Subcutaneous abdominal adipose tissue (tissue), 5 donors: ENCODE measurements at regions not wholly inside any gene's neighbourhood (a gene's known extent, or its start where the extent isn't known, plus 50 kb on each side); places are given as distances from the start of the nearest gene placed in this dataset.

ENCODE experiments used
- H3K27ac ChIP-seq: one replicate; pipeline ENCODE4 v1.7.0; 2013; ENCODE audit warnings: low read depth, mild to moderate bottlenecking, inconsistent platforms, low read length, moderate library complexity
- H3K27me3 ChIP-seq, 5 donors: one replicate each; pipeline ENCODE4 v1.7.0; 2013; ENCODE audit warnings: low read length in 5 of 5, inconsistent platforms in 1 of 5; ENCODE audit not compliant: control insufficient read depth in 5 of 5, insufficient read depth in 4 of 5
- H3K36me3 ChIP-seq, 5 donors: one replicate each; pipeline ENCODE4 v1.7.0; 2013; ENCODE audit warnings: low read length in 5 of 5; ENCODE audit not compliant: control insufficient read depth in 5 of 5, insufficient read depth in 5 of 5
- H3K4me1 ChIP-seq, 5 donors: one replicate each; pipeline ENCODE4 v1.7.0; 2013; ENCODE audit warnings: low read length in 5 of 5, mild to moderate bottlenecking in 3 of 5, moderate library complexity in 1 of 5; ENCODE audit not compliant: control insufficient read depth in 5 of 5, insufficient read depth in 5 of 5
- H3K4me3 ChIP-seq, 5 donors: one replicate each; pipeline ENCODE4 v1.7.0; 2013; ENCODE audit warnings: low read length in 5 of 5, low read depth in 1 of 5
- H3K9ac ChIP-seq, 5 donors: one replicate each; pipeline ENCODE4 v1.7.0; 2013; ENCODE audit warnings: low read length in 5 of 5, mild to moderate bottlenecking in 4 of 5, moderate library complexity in 3 of 5
- H3K9me3 ChIP-seq, 5 donors: one replicate each; pipeline ENCODE4 v1.7.0; 2013; ENCODE audit warnings: low read length in 5 of 5; ENCODE audit not compliant: control insufficient read depth in 5 of 5
- donor health status: healthy.
- donor health status: healthy.
- donor health status: healthy.
- donor health status: healthy.
- donor health status: healthy.

DNA sequence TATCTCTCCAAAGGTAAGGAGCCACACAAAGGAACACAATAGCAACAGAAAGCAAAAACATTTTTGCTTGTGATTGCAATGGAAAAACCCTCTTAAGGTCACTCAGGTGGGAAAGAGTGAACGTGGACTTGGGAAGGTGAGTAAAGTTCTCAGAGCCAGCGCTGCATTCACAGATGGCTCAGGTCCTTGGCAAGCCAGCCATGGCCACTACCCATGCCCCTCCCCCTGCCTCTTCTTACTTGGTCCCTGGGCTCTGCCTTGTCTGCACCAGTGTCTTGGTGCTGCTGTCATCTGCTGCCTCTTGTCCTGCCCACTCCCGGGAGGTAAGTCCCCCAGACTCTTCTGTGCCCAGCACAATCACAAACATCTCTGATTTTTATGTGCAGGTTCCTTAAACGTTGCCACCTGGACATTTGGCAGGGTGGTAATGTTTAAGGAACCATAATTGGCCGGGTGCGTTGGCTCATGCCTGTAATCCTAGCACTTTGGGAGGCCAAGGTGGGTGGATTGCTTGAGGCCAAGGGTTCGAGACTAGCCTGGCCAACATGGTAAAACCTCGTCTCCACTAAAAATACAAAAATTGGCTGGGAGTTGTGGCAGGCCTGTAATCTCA is 74.6 kb downstream of the FEM1C start:
- Histone ChIP-seq H3K4me3 (no peak overlapping the region), H3K4me1 (peaks cover 0 to 20% (median 17%) of the 10 kb centered on the region in 5 donors), H3K9me3 (no peaks in the 10 kb centered on the region), H3K27ac (no peak overlapping the region), H3K36me3 (no peaks in the 10 kb centered on the region), H3K9ac (no peak overlapping the region), H3K27me3 (no peaks in the 10 kb centered on the region)

DNA sequence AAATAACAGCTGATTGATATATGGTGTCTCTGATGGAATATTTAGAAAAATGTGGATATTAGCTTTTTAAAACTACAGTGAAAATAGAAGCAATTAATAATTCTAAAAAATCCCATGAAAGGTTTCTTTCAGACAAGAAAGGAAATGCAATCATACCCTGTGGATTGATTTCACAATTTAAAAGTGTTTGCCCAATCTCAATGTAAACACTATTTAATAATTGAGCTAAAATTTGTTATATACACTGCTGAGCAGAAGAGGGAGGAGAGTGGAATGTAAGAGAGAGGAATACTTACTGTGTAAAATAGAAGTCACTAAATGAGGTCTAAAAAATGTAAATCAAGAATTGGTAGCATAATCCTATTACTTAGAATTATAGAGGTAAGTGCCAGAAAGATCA is 76.9 kb downstream of the FEM1C start:
- Histone ChIP-seq H3K27ac (no peak overlapping the region), H3K9ac (no peak overlapping the region), H3K27me3 (no peaks in the 10 kb centered on the region), H3K36me3 (no peaks in the 10 kb centered on the region), H3K4me1 (peaks cover 0 to 14% (median 12%) of the 10 kb centered on the region in 5 donors), H3K4me3 (no peak overlapping the region), H3K9me3 (no peaks in the 10 kb centered on the region)

DNA sequence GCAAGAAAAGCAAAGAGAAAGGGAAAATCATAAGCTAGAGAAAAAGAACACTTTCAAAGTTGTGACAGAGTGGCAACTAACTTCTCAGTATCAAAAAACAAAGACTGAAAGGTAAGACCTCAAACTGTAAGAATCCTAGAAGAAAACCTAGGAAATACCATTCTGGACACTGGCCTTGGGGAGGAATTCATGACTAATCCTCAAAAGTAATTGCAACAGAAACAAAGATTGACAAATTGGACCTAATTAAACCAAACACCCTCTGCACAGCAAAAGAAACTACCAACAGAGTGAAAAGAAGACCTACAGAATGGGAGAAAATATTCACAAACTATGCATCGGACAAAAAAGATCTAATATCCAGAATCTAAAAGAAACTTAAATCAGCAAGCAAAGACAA is 79.1 kb downstream of the FEM1C start:
- H3K4me1 ChIP-seq = peaks cover 4 to 14% (median 11%) of the 10 kb centered on the region in 5 donors
- no peak overlapping the region for H3K4me3 ChIP-seq
- no peaks in the 10 kb centered on the region for H3K27me3 ChIP-seq
- no peaks in the 10 kb centered on the region for H3K36me3 ChIP-seq
- no peak overlapping the region for H3K27ac ChIP-seq
- no peak overlapping the region for H3K9ac ChIP-seq
- no peaks in the 10 kb centered on the region for H3K9me3 ChIP-seq

DNA sequence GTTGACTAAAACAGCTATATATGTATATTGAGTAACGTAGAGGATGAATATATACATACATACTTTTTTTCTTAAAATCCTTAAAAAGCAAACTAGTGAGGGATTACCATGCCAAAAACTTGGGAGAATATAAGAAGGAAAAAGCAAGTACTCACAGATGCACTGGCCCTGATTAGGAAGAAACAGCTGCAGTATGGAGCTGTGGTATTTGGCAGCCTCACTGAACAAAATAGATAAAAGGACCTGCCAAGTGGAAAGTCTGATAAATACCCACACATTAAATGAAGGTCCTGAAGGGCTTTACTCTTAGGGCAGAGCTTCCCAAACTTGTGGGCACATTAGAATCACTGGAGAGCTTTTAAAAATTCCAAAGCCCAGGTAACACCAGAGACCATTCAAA is 80.6 kb downstream of the FEM1C start:
- no peak overlapping the region for H3K27ac ChIP-seq
- H3K9me3 ChIP-seq = no peaks in the 10 kb centered on the region
- H3K27me3 ChIP-seq = no peaks in the 10 kb centered on the region
- no peak overlapping the region for H3K4me3 ChIP-seq
- H3K36me3 ChIP-seq = no peaks in the 10 kb centered on the region
- H3K9ac ChIP-seq = no peak overlapping the region
- peaks cover 7 to 25% (median 17%) of the 10 kb centered on the region in 5 donors for H3K4me1 ChIP-seq

DNA sequence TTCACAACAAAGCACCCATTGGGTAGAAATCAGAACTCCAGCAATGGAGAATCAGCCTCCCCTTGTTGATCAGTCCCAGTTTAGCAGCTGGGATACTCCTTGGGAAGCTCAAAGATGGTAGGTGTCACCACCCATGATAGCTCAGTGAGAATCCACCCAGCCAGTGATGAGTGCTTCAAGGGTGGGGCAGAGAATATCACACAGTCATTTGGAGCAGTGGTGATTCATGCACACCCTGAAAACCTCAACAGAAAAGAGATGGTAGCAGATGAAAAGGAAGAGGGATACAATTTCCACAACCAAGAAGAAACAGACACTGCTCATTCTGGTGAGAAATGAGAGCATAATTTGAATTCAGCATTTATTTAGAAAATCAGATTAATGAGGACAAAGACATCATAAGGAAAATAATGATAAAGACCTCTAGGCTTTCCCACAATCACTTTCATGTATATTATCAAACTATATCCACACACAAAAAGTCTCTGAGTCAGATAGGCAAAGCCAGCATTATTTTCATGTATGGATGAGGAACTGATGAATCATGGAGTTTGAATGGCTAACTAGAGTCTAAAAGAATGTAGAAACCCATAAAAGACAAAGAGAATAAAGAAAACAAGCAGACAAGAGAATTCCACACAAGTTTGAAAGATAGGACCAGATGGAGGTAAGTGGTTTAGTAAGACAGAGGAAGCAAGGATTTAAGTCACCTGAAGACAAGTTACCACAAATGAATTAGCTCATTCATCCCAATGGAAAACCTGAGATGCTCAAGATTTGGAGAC is 82.9 kb downstream of the FEM1C start:
- Histone ChIP-seq H3K9ac (peak overlapping the region in 1 of 5 donors; percentile 7), H3K27ac (no peak overlapping the region), H3K9me3 (no peaks in the 10 kb centered on the region), H3K36me3 (no peaks in the 10 kb centered on the region), H3K4me1 (peaks cover 14 to 47% (median 38%) of the 10 kb centered on the region in 5 donors), H3K27me3 (no peaks in the 10 kb centered on the region), H3K4me3 (no peak overlapping the region)

DNA sequence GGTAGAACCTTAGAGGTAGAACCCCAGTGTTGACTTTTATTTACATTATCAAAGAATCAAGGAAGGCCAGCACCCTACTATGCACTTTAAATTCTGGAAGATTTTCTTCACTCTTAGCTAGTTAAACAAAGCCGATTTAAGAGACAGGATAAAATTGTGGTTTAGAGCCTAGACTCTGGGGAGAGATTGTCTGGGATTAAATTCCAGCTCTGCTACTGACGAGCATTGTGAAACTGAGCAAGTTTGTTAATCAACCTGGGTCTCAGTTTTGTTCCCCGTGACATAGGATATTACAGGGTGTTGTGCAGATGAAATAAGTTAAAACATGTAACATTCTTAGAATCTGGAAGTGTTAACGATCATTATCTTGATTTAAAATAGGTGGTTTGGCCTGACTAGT is 83.5 kb downstream of the FEM1C start:
- Histone ChIP-seq H3K9me3 (no peaks in the 10 kb centered on the region), H3K27ac (peak overlapping the region; percentile 46), H3K4me3 (no peak overlapping the region), H3K27me3 (no peaks in the 10 kb centered on the region), H3K4me1 (peaks cover 14 to 47% (median 42%) of the 10 kb centered on the region in 5 donors), H3K36me3 (no peaks in the 10 kb centered on the region), H3K9ac (no peak overlapping the region)

DNA sequence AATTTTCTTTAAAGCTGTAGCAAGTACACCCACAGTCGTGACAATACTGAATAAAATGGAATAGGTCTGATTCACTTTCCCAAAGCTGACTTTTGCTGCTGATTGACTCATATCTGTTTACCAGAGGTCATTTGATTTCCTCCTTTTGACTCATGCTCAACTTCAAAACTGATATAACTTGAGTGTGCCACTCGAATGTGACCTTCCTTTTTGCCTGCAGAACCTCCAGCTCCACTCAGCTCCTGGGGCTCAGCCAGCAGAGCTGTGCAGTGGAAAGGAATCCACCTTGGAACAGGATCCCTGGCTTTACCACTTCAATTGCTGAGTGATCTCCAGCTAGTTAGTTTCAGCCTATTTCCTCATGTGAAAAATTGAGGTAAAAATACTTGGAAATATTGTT is 84.1 kb downstream of the FEM1C start:
- Histone ChIP-seq H3K9me3 (no peaks in the 10 kb centered on the region), H3K36me3 (no peaks in the 10 kb centered on the region), H3K9ac (no peak overlapping the region), H3K4me1 (peaks cover 14 to 53% (median 47%) of the 10 kb centered on the region in 5 donors), H3K4me3 (peak overlapping the region in 1 of 5 donors; percentile 4), H3K27ac (peak overlapping the region; percentile 46), H3K27me3 (no peaks in the 10 kb centered on the region)

DNA sequence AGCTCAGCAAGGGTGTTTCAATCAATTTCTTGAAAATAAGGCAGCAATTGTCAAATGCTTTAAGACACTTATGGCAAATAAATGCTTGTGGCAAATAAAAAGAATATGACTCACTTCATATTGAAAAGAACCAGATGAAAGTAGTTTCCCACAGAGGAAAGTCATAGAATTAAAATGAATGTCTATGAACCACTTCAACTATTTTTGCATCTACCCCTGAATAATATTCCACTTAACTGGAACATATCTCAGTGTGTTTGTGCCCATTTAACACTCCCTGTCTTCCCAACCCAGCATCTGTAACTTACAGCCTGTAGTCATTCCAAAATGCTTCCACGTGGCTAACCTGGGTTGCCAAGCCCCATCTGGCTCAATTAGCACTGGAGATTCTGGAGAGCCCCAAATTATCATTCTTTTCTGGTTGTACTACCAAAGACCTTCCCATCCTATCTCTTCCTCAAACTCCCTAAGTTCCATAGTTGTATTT is 84.7 kb downstream of the FEM1C start:
- no peaks in the 10 kb centered on the region for H3K27me3 ChIP-seq
- H3K27ac ChIP-seq = peak overlapping the region; percentile 46
- H3K9ac ChIP-seq = no peak overlapping the region
- H3K36me3 ChIP-seq = no peaks in the 10 kb centered on the region
- H3K4me1 ChIP-seq = peaks cover 14 to 55% (median 53%) of the 10 kb centered on the region in 5 donors
- no peaks in the 10 kb centered on the region for H3K9me3 ChIP-seq
- H3K4me3 ChIP-seq = no peak overlapping the region

DNA sequence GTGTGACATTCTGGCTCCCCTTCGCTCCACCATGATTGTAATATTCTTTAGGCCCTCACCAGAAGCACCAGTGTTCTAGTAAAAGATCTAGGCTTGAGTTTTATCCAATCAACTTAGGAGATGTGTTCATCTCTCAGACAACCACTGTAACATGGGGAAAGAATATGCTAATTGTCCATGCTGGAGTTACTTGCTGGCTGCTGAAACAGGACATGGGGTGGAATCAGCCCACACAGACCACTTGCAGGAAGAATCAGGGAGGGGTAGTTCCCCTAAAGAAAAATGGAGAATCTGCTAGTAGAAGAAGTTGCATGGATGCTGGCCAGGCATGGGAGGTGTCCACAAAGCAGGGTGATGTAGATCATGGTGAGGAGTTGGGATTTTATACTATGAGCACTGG is 86.2 kb downstream of the FEM1C start:
- peaks cover 14 to 60% (median 58%) of the 10 kb centered on the region in 5 donors for H3K4me1 ChIP-seq
- H3K4me3 ChIP-seq = peak overlapping the region in 3 of 5 donors; percentile 16 to 27 (median 17)
- peak overlapping the region; percentile 38 for H3K27ac ChIP-seq
- peak overlapping the region in 1 of 5 donors; percentile 29 for H3K9ac ChIP-seq
- no peaks in the 10 kb centered on the region for H3K9me3 ChIP-seq
- H3K36me3 ChIP-seq = no peaks in the 10 kb centered on the region
- no peaks in the 10 kb centered on the region for H3K27me3 ChIP-seq

DNA sequence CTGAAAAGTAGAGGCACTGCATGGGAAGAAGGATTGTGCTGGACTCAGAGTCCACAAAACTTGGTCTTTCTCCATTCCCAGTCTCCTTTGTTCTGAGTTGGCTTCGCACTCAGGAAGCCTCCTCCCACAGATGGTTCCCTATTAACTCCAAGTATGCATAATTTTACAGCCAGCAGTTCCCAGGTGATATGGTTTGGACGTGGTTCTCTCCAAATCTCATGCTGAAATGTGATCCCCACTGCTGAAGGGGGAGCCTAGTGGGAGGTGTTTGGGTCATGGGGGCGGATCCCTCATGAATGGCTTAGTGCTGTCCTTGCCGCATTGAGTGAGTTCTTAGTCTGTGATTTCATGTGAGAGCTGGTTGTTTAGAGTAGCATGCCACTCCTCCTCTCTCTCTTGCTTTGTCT is 86.6 kb downstream of the FEM1C start:
- peak overlapping the region in 4 of 5 donors; percentile 12 to 27 (median 16) for H3K4me3 ChIP-seq
- peaks cover 14 to 60% (median 58%) of the 10 kb centered on the region in 5 donors for H3K4me1 ChIP-seq
- peak overlapping the region; percentile 38 for H3K27ac ChIP-seq

More for the DNA sequence above, 86.6 kb downstream of the FEM1C start:
- peak overlapping the region in 1 of 5 donors; percentile 29 for H3K9ac ChIP-seq
- H3K36me3 ChIP-seq = no peaks in the 10 kb centered on the region
- H3K27me3 ChIP-seq = no peaks in the 10 kb centered on the region
- H3K9me3 ChIP-seq = no peaks in the 10 kb centered on the region
